HFF-Myc (cell line): ENCODE measurements at regions not wholly inside any gene's neighbourhood (a gene's known extent, or its start where the extent isn't known, plus 50 kb on each side); places are given as distances from the start of the nearest gene placed in this dataset.

ENCODE experiments used
- DNase-seq: peaks from one replicate; pipeline ENCODE4 v3.0.0-alpha.2; 2011; ENCODE audit warnings: low read depth; ENCODE audit errors: extremely low read depth
- H3K4me3 ChIP-seq: replicated peaks from 2 replicates; pipeline ENCODE4 v1.5.1; 2011; ENCODE audit warnings: low read depth, mild to moderate bottlenecking, control low read depth, low read length
- CTCF ChIP-seq: IDR thresholded peaks from 2 replicates; pipeline ENCODE4 v1.5.1; 2012; ENCODE audit warnings: mild to moderate bottlenecking, low read depth, low read length, control low read depth; ENCODE audit errors: missing control alignments

GRCh38 chr6:22804620-22805261 lies 235.4 kb downstream of the HDGFL1 start:
- no peak for DNase-seq
- H3K4me3 ChIP-seq, result no peak overlapping the region
- TF ChIP-seq CTCF, result no peak

- no peak for DNase-seq
- no peak for TF ChIP-seq CTCF
- H3K4me3 ChIP-seq, result no peak overlapping the region
Observed at GRCh38 chr6:22807261-22807660, 237.9 kb downstream of the HDGFL1 start.

- no peak overlapping the region for H3K4me3 ChIP-seq
- TF ChIP-seq CTCF, result no peak
- DNase-seq, result no peak
Observed at GRCh38 chr6:22807818-22808217, 238.5 kb downstream of the HDGFL1 start.

- H3K4me3 ChIP-seq, result no peak overlapping the region
- no peak for DNase-seq
- TF ChIP-seq CTCF, result no peak
Observed at GRCh38 chr6:22808466-22808865, 239.1 kb downstream of the HDGFL1 start.

- H3K4me3 ChIP-seq, result no peak overlapping the region
- no peak for DNase-seq
- no peak for TF ChIP-seq CTCF
Observed at GRCh38 chr6:22809370-22809769, 240.0 kb downstream of the HDGFL1 start.

- no peak for DNase-seq
- no peak for TF ChIP-seq CTCF
- no peak overlapping the region for H3K4me3 ChIP-seq
Observed at GRCh38 chr6:22819209-22819608, 249.8 kb downstream of the HDGFL1 start.
